GM19468 (cell line): ENCODE measurements at regions not wholly inside any gene's neighbourhood (a gene's known extent, or its start where the extent isn't known, plus 50 kb on each side); places are given as distances from the start of the nearest gene placed in this dataset.

ENCODE experiments used
- ATAC-seq: cut with Tn5 transposase; IDR thresholded peaks from one replicate; pipeline ENCODE4 v1.9.1; 2021; ENCODE audit warnings: mild to moderate bottlenecking, moderate library complexity, moderate number of reproducible peaks; ENCODE audit not compliant: unreplicated experiment; ENCODE audit errors: extremely low read depth

DNA sequence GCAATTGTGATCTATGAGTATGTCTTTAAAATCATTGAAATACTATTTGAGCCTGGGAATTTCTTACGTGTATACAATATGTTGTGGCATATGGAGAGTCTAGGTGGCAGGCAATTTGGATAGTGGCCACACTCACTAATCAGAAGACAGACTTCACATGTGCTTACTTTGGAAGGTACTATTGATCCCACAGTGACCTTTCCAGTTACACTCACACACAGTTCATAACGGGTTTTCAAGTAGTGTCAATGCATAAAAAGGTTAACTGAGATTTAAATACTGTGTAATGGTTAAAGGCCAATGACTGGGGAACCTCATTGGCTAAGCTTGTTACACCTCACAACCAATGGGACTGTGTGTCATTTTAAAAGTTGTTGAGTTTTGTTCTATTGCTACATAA is 783.2 kb downstream of the RPA4 start:
- no peak for ATAC-seq

DNA sequence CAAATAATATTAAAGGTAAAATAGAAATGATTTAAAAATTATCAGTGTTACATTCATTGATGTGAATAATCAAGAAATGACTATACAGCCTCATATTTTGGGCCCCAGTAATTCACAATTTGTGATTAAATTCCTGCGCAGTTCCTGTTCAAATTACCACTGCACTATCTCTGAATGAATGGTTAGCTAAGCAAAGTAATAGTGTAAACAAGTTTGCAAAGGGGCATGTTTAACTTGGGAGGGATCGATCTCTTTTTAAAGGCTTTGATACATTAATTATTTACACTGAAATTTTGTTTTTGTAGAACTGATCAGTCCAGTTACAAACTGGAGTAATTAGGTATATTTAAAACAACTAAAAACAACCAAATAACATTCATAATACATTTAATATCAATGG is 784.4 kb downstream of the RPA4 start:
- ATAC-seq = no peak

DNA sequence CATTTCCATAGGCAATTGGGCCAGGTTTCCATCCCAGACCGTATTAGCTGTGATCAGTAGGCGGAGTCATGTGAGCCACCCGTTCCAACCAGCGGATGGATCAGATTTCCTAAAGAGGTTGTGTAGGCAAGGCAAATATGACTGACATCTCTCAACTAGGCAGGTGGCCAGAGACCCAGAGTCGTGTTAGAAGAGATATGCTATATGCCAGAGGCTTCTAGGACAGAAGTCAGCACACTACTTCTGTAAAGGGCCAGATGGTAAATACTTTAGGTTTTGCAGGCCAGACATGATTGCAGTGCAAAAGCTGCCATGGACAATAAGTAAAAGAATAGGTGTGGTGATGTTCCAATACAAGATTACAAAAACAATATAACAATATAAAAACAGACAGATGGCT is 788.4 kb downstream of the RPA4 start:
- ATAC-seq = no peak

DNA sequence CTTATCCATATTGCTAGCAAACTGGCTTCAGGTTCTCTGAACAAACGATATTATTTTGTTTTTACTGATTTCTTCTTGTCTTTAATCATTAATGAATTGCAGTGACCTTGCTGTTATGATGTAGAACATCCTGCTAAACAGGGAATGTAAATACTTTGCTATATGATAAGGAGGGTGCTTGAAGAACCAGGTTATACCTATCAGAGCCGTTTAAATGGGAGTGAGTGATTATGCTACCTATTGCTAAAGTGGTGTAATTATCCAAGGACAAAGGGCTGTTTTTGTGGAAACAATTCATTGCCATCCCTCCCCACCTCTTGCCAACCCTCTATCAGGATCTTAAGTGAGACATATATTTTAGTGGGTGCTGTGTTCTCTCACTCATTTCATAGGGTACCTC is 788.9 kb downstream of the RPA4 start:
- ATAC-seq = no peak

DNA sequence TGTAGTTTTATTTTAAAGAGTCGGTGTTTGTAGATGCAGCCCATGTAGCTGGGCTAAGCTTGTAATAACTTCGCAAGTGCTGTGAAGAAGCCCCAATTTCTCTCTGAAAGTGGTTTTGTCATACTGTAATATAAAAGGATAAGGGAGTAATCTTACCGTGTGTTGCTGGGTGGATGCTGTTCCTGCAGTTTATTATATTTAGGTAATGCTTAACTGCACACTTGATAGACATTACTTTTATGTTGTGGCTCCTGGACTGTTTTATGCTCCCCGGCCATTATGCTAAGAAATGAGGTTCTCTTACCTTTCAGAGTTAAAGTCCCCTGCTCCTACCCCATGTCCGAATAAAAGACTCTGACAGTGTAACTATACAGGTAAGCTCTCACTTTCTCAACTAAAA is 789.4 kb downstream of the RPA4 start:
- ATAC-seq = no peak

DNA sequence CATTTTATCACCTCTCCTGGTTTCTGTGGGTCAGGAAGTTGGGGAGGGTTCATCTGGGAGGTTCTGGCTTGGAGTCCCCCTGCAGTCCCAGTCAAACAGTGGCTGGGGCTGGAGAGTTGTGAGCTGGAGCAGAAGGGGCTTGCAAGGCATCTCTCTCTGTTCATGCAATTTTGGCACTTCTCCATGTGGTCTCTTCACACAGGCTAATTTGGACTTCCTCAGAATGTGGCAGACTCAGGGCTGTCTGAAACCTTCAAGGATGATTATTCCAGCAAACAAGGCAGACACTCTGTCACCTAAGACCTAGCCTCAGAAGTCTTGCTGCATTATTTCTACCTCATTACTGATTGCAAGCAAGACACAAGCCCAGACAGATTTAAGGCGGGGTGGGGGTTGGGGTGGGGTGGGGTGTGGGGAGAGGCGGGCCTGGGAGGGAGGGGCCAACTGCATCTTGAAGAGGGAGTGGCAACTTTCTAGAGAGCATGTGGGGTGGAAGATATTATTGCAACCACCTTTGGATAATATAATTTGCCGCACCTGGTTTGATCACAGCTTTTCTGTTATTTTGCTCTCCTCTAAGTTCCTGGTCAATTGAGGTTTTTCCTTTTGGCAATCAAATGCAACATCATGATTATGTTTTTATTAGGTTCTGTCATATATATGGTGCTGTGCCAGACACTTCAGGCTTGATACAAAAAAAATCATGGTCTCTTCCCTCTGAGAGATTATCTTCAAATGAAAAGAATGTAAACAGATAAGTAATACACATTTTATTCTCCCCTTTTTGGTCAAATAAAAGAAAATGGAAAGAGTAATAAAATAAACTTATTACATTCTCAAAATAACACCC is 799.5 kb downstream of the RPA4 start:
- ATAC-seq = no peak

DNA sequence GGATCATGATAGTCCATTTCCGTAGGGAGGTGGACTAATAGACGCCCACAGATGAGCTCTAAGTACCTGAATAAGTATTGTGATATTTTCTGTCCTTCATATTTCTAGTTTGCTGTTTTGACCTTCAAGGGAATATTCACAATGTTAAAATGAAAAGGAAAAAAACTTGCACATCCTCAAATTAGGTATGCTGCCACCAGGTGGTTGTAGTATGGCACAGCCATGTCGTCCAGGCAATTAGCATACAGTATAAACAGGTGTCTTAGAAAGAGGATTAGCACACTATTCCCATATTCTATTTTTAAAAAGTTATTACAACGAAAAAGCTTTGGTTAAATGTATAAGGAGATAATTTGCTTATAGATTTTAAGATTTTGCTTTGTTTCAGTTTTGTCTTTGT is 802.0 kb downstream of the RPA4 start:
- no peak for ATAC-seq

DNA sequence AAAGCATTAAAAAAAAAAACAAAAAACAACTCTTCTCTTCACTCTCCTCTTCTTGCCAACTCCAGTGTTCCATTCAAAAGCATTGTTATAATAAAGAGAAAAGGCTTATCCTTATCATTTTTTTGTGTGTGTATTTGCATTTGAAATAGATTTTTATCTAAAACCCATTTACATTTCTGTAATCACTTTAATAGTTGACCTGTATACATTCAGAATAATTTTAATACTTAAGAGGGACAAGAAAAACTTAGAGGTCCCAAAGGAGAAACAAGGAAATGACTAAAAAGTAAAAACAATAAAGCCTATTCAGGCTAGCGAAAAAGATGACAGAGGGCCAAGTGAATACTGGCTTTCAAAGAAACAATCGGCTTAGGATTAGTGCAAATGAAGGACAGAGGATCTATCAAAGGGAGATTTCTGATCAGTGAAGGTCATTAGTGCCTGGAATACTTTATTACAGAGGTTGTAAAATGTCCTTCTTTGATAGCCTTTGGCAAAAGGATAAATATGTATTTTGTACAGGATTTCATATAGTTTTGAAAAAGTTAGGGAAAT is 808.3 kb downstream of the RPA4 start:
- ATAC-seq = no peak

DNA sequence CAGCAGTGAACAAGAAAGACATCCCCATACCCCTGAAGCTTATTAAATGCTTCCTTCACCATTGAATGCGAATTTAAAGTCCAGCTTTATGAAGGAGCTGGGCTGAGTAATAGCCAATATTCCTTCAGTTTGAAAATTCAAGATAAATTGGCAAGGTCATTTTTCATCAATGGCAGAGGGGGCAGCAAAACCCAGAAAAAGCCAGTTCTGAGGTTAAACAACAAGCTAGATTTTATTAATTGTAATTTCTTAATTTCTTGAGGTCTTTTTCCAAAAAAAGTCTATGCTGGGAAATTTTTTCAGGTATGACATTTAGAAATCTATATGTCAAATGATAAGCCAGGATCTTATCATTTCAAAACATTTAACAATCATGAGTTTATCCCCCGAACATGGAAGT is 808.9 kb downstream of the RPA4 start:
- no peak for ATAC-seq

DNA sequence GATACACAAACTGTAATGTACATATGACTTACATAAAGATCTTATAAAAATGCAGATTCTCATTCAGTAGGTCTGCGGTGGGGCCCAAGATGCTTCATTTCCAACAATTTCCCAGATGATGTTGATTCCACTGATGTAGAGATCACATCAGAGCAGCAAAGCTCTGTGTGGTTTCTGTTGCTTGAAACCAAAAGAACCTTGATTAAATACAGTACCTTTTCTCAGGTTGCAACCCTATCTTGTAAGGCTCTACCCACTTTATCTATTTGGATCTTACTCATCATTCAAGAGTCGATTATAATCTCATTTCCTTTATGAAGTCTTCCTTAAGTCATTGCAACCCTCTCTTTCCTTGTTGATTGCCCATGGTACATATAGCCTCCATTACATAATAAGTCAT is 816.8 kb downstream of the RPA4 start:
- no peak for ATAC-seq

DNA sequence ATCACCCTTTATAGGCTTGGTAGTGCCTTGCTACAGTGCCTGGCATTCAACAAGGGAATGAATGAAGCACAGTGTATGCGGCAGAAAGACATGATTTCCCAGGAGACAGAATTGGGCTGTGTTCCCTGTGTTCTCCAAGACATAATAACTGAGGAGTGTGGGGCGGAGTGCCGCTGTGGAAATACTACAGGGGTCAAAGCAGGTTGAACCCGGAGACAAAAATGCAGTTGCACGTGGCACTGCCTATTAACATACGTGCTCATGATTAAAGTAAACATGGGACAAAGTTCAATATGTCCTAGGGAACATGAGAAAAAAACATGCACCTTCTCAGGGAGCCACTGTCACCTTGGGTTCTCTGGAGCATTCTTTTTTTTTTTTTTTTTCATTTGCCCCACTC is 820.8 kb downstream of the RPA4 start:
- no peak for ATAC-seq

DNA sequence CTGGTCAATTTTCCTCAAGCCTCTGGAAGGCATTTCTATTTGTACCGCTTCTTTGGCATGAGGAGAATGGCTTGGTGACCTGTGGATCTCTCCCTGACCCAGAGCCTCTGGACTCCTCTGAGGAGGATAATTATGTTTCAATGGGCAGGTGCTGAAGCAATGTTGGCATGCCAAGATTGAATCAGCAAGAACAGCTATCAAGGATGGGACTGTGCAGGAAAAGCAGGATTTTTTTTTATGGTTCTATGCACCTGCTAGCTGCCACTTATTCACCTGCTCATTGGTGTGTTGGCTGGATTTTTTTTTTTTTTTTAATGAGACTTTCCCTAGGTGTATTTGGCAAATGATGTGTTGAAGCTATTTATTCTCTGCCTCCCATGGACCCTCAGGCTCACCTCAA is 821.2 kb downstream of the RPA4 start:
- ATAC-seq = no peak

DNA sequence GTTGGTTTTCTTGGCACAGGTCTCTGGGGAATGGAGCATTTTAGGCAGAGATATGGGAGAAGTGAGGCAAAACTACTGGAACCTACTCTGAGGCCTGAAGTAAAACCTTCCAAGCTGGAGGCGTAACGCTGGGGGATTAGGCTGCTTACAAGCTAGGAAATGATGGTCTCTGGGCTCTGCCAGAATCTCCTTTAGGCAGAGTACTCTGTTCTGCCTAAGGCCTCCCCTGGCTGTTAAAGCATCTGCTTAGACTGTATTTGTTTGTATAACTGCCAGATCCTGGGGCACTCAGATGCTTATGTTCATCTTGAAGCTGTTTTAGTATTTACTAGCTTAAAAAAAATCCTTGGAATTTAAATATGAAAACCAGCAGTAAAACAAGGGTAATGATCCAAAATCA is 822.2 kb downstream of the RPA4 start:
- ATAC-seq = no peak

DNA sequence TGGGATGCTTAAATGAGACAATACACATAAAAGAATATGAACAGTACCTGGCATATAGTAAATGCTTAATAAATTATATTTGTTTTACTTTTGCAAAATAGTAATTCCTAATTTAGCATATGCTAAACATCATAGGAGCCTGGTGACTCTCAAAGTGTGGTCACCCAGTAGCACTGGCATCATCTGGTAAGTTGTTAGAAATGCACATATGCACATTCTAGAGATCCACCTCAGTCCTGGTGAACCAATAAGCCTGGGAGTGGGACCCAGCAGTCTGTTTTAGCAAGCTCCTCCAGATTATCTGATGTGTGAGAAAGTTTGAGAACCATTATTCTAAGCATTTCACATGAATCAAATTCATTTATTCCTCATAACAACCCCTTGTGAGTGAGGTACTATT is 830.4 kb downstream of the RPA4 start:
- no peak for ATAC-seq

DNA sequence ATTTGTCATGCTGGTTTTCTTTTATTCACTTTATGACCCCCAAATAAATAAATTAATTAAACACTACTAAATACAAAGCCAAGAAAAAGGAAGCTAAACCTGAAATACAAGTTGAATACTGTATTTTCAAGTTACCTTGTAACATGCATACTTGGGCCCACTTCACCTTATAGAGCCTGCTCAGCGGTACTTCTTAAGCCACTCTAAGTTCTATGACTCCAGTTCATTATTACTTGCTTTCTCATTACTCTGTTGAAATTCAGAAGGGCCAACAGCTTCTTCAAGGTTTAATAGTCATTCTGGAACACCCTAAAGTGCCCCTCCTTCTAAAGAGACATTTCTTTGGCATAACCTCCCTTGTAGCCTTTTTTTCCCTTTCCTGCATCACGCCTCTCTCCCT is 844.5 kb downstream of the RPA4 start:
- no peak for ATAC-seq

DNA sequence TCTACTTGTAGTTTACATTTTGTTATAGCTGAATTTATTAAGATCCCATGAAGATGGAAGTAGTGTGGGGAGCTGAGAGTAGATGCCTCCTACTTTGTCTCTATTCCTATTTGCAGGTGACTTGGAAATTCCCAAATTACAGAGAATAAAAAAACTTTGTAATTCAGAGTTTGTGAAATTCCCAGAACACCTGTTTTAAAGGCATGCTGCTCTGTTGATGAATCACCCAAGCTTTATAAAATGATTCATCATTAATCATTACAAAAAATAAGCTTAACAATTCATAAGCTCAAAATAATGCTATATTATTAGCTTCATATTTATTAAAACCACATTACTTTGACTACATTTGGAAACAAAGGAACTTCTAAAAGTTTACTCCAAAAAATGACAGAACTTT is 856.3 kb downstream of the RPA4 start:
- no peak for ATAC-seq

DNA sequence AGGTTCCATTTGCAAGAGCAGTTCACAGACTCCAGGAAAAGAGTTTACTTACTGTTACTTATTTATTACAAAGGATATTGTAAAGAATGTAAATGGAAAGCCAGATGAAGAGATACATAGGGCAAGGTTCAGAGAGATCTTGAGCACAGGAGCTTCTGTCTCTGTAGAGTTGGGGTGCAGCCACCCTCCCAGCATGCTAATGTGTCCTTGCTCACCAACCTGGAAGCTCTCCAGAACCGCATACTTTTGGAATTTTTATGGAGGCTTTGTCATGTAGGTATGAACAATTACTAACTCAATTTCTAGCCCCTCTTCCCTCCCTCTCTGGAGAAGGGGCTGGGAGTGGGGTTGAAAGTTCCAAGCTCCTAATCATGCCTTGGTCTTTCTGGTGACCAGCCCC is 857.2 kb downstream of the RPA4 start:
- no peak for ATAC-seq

DNA sequence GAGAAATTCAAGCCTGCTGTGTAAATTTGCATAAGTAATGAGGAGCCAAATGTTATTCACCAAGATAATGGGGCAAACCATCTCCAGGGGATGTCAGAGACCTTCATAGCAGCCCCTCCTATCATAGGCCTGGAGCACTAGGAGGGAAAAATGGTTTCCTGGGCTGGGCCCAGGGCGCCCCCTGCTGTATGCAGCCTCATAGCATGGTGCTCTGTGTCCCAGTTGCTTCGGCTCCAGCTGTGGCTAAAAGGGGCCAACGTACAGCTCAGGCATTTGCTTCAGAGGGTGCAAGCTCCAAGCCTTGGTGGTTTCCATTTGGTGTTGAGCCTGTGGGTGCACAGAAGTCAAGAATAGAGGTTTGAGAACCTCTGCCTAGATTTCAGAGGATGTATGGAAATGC is 859.3 kb downstream of the RPA4 start:
- no peak for ATAC-seq

DNA sequence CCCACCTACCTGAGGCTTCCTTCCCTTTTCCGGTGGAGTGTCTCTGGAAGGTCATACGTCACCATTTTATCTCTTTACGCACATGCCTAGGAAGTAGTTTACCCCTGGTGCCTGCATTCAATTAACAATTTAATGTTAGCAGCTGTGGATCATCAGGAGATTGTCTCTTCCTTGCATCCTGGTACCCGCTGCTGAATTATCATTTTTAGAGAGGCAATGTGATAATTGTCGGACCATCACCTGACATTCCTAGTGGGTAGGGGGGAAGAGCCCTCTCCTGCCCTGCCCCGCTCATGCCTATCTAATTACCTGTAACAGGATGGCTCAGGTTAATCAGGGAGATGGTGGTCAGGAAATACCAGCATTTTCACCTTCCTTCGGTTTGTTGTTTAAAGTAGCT is 863.6 kb downstream of the RPA4 start:
- ATAC-seq = no peak

DNA sequence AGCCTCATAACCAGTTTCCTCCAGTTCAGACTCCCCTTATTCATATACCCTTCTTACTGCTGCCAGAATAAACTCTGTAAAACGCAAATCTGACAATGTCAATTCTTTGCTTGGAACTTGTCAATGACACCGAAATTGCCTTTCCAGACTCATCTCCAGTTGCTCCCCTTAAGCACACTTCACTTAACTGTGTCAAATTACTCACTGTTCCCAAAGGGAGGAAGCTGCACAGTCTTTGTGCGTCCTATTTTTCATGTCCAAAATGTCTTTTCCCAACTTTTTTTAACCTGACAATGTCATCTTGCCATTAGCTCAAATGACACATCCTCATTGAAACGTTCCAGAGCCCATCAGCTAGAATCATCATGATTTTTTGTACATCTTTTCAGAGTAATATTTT is 867.3 kb downstream of the RPA4 start:
- ATAC-seq = no peak

DNA sequence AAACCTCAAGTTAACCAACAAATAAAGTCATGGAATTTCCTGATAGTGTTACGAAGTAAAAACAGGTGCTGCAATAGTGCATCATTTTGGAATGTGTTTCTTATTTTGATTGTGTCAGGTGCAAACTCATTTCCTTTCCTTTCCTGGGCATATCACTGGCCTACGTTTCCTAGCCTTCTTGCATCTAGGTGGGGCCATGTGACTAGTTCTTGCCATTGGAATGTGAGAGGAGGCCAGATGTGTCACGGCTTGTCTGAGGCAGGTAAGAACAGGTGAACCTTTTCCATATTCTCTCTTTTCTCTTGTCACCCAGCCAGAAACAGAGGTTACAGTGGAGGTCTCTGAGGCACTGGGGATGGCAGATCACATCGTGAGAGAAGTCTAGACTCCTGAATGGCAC is 868.0 kb downstream of the RPA4 start:
- ATAC-seq = no peak

DNA sequence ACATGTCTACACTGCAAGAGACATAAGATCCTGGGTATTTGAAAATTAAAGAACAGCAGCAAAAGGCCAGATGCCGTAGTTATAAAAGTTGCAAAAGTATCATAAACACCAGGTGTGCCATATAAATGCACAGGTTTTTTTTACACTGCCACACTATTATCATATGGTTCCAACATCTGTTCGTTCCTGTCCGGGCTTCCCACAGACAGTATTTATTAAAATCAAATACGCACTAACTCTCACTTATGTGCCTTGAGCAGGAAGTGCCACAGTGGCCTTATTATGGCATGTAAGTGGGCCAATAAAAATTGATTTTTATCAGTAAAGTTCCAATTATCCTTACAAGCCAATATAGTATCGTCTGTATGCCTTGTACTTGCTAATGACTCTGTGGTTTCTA is 873.2 kb downstream of the RPA4 start:
- no peak for ATAC-seq
